MM.1S (cell line): ENCODE measurements at regions not wholly inside any gene's neighbourhood (a gene's known extent, or its start where the extent isn't known, plus 50 kb on each side); places are given as distances from the start of the nearest gene placed in this dataset.
"Not testable (repeated sequence)": the region's sequence is repeated elsewhere in the genome, so short reads cannot be mapped to it uniquely, and the experiment has no call there.

Experiments used
- DNase-seq: peaks from one replicate; pipeline ENCODE4 v3.0.0-alpha.2; 2015
- H2AFZ ChIP-seq: fragments of 300-600 bp; sonication (generic); 2 replicates; pipeline ENCODE4 v1.6.0; 2016; ENCODE audit warnings: antibody characterized with exemption, low read length
- H3F3A ChIP-seq: fragments of 300-600 bp; sonication (generic); 2 replicates; pipeline ENCODE4 v1.6.1; 2016; ENCODE audit warnings: mild to moderate bottlenecking, antibody characterized with exemption, low read length, moderate library complexity, mixed read lengths; ENCODE audit not compliant: insufficient read depth
- H3K27ac ChIP-seq: fragments of 300-600 bp; sonication (generic); 2 replicates; pipeline ENCODE4 v1.5.1; 2016; ENCODE audit warnings: mild to moderate bottlenecking, low read length
- H3K27me3 ChIP-seq: fragments of 300-600 bp; sonication (generic); replicated peaks from 2 replicates; pipeline ENCODE4 v1.6.0; 2016; ENCODE audit warnings: low read length; ENCODE audit not compliant: insufficient read depth
- H3K36me3 ChIP-seq: fragments of 300-600 bp; sonication (generic); replicated peaks from 2 replicates; pipeline ENCODE4 v1.6.1; 2016; ENCODE audit warnings: mild to moderate bottlenecking, low read length, mixed read lengths; ENCODE audit not compliant: insufficient read depth
- H3K4me1 ChIP-seq: fragments of 300-600 bp; sonication (generic); 2 replicates; pipeline ENCODE4 v1.6.1; 2016; ENCODE audit warnings: low read length, mixed read lengths
- H3K4me2 ChIP-seq: fragments of 300-600 bp; sonication (generic); 2 replicates; pipeline ENCODE4 v1.6.0; 2016; ENCODE audit warnings: low read depth, low read length
- H3K4me3 ChIP-seq: fragments of 300-600 bp; sonication (generic); 2 replicates; pipeline ENCODE4 v1.5.1; 2016; ENCODE audit warnings: low read length, mixed read lengths
- H3K79me2 ChIP-seq: fragments of 300-600 bp; sonication (generic); 2 replicates; pipeline ENCODE4 v1.6.1; 2016; ENCODE audit warnings: mixed run types, low read length, mixed read lengths
- H3K9ac ChIP-seq: fragments of 300-600 bp; sonication (generic); 2 replicates; pipeline ENCODE4 v1.6.1; 2016; ENCODE audit warnings: low read length, mixed read lengths
- H3K9me2 ChIP-seq: fragments of 300-600 bp; sonication (generic); replicated peaks from 2 replicates; pipeline ENCODE4 v1.6.1; 2016; ENCODE audit warnings: mild to moderate bottlenecking, low read length, mixed read lengths; ENCODE audit not compliant: insufficient read depth
- H3K9me3 ChIP-seq: fragments of 300-600 bp; sonication (generic); replicated peaks from 2 replicates; pipeline ENCODE4 v1.6.1; 2016; ENCODE audit warnings: mild to moderate bottlenecking, low read length, mixed read lengths; ENCODE audit not compliant: insufficient read depth
- H4K20me1 ChIP-seq: fragments of 300-600 bp; sonication (generic); 2 replicates; pipeline ENCODE4 v1.6.1; 2016; ENCODE audit warnings: mild to moderate bottlenecking, low read length, moderate library complexity, mixed read lengths; ENCODE audit not compliant: insufficient read depth
- EZH2 ChIP-seq: fragments of 300-600 bp; sonication (generic); optimal IDR thresholded peaks from 2 replicates; pipeline ENCODE3; 2017; ENCODE audit warnings: low read depth, mild to moderate bottlenecking, antibody characterized with exemption, low read length, mixed read lengths
- EZH2phosphoT487 ChIP-seq: fragments of 300-600 bp; sonication (generic); IDR thresholded peaks from 2 replicates; pipeline ENCODE4 v1.6.1; 2018; ENCODE audit warnings: antibody characterized with exemption, low read length
- TF ChIP-seq, protein P1 (sequence below): fragments of 300-600 bp; sonication (generic); IDR thresholded peaks from 2 replicates; pipeline ENCODE4 v1.5.1; 2016; ENCODE audit warnings: antibody characterized with exemption, low read length, mixed read lengths

DNA sequence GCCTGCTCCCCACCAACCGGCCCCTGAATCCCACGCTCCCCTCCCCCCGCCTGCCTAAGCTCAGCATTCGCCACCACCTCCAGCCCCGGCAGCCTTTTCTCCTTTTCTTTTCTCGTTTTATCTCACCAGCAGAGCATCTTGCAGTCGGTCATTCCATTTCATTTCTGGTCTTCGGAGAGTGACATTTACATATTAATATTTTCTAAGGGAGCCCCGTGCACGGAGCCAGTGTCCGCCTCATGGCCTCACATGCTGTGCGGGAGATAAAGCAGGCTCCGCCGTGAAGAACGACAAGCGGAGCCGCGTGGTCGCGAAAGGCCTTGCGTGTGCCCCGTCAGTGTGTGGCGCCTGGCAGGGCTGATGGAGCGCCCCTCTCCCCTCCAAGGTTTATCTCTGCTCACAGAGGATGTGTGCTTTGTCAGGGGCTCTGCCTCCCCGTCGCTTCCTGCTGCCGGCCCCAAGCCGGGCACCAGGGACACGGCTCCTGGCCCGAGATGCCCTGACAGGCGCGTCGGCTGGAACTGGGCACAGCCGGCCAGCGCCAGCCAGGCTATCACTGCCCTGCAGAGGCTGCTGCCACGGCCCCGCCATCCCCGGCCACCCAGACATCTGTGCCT, 95.5 kb upstream of the GSE1 start:
- no peaks in the 10 kb centered on the region for H3K9me3 ChIP-seq
- H3K9ac ChIP-seq, result no peak overlapping the region
- no peak overlapping the region for H3K4me3 ChIP-seq
- no peaks in the 10 kb centered on the region for H4K20me1 ChIP-seq
- DNase-seq, result no peak
- no peak overlapping the region for H2AFZ ChIP-seq
- H3K9me2 ChIP-seq, result no peaks in the 10 kb centered on the region
- H3K36me3 ChIP-seq, result no peaks in the 10 kb centered on the region
- no peak for TF ChIP-seq EZH2
- H3F3A ChIP-seq, result no peaks in the 10 kb centered on the region
- H3K4me1 ChIP-seq, result no peaks in the 10 kb centered on the region
- no peak overlapping the region for H3K4me2 ChIP-seq
- peaks cover 28% of the 10 kb centered on the region for H3K27me3 ChIP-seq
- H3K27ac ChIP-seq, result no peak overlapping the region
- H3K79me2 ChIP-seq, result no peaks in the 10 kb centered on the region

DNA sequence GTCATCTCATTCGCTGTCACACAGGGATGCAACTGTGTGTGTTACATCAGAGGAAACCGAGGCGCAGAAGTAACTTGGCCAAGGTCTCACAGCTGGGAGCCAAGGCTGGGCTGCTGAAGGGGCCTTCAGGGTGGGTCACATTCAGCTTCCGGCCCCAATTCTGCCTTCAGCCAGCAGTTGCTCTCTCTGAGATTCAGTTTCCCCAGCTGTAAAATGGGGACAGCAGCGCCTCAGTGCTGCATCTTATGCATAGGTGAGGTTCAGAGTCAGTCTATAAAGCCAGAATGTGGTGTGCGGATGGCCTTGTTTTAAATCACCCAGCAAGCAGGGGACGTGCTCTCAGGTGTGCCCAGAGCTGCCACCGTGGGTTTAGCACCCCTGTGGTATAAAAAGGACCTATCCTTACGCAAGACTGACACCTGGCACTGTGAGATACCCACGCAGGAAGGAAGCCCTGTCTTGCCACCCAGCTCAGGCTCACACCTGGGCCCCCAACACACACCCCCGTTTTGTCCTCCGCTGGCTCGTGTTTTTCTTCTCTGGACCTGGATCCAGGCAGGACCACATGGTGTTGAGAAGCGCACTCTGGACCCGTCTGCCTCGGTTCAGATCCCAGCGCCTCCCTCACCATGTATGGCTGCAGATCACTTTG, 94.6 kb upstream of the GSE1 start:
- H2AFZ ChIP-seq, result no peak overlapping the region
- no peak for DNase-seq
- TF ChIP-seq EZH2phosphoT487 (no peak), EZH2 (no peak)
- TF ChIP-seq, protein P1, sequence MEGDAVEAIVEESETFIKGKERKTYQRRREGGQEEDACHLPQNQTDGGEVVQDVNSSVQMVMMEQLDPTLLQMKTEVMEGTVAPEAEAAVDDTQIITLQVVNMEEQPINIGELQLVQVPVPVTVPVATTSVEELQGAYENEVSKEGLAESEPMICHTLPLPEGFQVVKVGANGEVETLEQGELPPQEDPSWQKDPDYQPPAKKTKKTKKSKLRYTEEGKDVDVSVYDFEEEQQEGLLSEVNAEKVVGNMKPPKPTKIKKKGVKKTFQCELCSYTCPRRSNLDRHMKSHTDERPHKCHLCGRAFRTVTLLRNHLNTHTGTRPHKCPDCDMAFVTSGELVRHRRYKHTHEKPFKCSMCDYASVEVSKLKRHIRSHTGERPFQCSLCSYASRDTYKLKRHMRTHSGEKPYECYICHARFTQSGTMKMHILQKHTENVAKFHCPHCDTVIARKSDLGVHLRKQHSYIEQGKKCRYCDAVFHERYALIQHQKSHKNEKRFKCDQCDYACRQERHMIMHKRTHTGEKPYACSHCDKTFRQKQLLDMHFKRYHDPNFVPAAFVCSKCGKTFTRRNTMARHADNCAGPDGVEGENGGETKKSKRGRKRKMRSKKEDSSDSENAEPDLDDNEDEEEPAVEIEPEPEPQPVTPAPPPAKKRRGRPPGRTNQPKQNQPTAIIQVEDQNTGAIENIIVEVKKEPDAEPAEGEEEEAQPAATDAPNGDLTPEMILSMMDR, result no peak
- no peaks in the 10 kb centered on the region for H3F3A ChIP-seq
- no peaks in the 10 kb centered on the region for H4K20me1 ChIP-seq
- peaks cover 21% of the 10 kb centered on the region for H3K27me3 ChIP-seq
- no peak overlapping the region for H3K27ac ChIP-seq
- H3K9ac ChIP-seq, result no peak overlapping the region
- H3K9me2 ChIP-seq, result no peaks in the 10 kb centered on the region
- H3K4me1 ChIP-seq, result no peaks in the 10 kb centered on the region
- no peaks in the 10 kb centered on the region for H3K9me3 ChIP-seq
- no peak overlapping the region for H3K4me2 ChIP-seq
- H3K36me3 ChIP-seq, result no peaks in the 10 kb centered on the region
- H3K79me2 ChIP-seq, result no peaks in the 10 kb centered on the region
- H3K4me3 ChIP-seq, result no peak overlapping the region

DNA sequence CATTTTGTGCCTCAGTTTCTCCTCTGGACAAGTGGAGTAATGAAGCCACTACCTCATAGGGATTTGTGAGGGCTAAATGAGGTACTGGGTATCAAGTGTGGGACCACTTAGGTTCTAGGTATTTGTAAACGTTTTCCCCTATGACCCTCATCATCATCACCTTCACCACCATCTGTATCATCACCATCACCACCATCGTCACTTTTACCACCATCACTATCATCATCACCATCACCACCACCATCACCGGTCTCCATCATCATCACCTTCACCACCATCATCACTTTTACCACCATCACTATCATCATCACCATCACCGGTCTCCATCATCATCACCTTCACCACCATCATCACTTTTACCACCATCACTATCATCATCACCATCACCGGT, 94.1 kb upstream of the GSE1 start:
- not testable (repeated sequence) for H3K9ac ChIP-seq, H3F3A ChIP-seq, H3K4me2 ChIP-seq, H3K36me3 ChIP-seq, H3K4me3 ChIP-seq, DNase-seq, H2AFZ ChIP-seq, H3K79me2 ChIP-seq, H3K4me1 ChIP-seq, H3K9me3 ChIP-seq, H4K20me1 ChIP-seq, H3K27ac ChIP-seq, H3K9me2 ChIP-seq
- peaks cover 17% of the 10 kb centered on the region for H3K27me3 ChIP-seq

DNA sequence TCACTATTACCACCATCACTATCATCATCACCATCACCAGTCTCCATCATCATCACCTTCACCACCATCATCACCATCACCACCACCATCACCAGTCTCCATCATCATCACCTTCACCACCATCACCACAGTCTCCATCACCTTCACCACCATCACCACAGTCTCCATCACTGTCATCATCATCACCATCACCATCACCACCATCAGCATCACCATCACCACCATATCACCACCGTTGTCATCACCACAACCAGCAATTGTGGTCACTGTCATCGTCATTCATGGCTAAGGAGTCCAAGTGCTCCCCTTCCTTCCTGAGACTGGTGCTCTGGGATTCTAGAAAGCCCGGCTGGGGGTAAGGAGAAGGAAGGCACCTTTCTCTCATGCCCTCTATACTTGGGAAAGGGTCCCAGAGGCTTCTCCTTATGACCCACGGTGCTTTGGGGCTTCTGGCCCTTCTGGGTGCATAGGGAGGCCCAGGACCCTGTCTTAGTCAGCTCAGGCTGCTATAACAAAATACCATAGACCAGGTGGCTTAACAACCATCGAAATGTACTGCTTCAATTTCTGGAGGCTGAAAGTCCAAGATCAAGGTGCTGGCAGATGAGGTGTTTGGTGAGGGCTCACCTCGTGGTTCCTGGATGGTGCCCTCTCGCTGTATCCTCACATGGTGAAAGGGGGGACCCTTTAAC, 93.4 kb upstream of the GSE1 start:
- Histone ChIP-seq H3K9me2 (no peaks in the 10 kb centered on the region), H3K79me2 (no peaks in the 10 kb centered on the region), H4K20me1 (no peaks in the 10 kb centered on the region), H3K36me3 (no peaks in the 10 kb centered on the region), H2AFZ (no peak overlapping the region), H3K4me2 (no peak overlapping the region), H3K9me3 (no peaks in the 10 kb centered on the region), H3K27ac (no peak overlapping the region), H3K4me1 (no peaks in the 10 kb centered on the region), H3K4me3 (no peak overlapping the region), H3K9ac (no peak overlapping the region), H3K27me3 (peaks cover 17% of the 10 kb centered on the region), H3F3A (no peaks in the 10 kb centered on the region)
- no peak for DNase-seq
- TF ChIP-seq EZH2phosphoT487, result no peak
- TF ChIP-seq, protein P1, result no peak
- no peak for TF ChIP-seq EZH2
